ENCODE measurements at regions not wholly inside any gene's neighbourhood (a gene's known extent, or its start where the extent isn't known, plus 50 kb on each side); places are given as distances from the start of the nearest gene placed in this dataset.

DNA sequence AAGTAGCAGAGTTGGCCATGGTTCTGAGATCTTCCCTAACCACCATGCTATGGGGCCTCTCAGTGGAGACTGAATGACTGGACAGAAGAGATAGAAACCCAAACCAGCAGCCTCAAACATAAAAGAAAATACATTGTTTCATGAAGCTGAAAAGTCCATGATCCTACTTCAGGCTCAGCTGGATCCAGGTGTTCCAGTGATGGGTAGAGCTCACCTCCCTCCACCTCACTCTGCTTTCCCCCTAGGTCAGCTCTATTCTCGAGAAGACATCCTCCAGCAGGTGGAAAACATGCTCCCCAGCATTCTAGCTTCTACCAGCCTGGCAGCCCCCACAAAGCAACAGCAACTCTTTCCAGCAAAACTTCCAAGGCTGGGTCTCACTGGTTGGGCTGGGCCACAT lies 132.1 kb downstream of the OAT start:
- DNase-seq, result no peak

- DNase-seq, result no peak
Measured at GRCh38 chr10:124285587-124286527, 132.9 kb downstream of the OAT start.

GRCh38 chr10:124283949-124284250 lies 134.8 kb downstream of the OAT start:
- no peak for DNase-seq

GRCh38 chr10:124283215-124283948 lies 135.3 kb downstream of the OAT start:
- no peak for DNase-seq

GRCh38 chr10:124282326-124282725 lies 136.4 kb downstream of the OAT start:
- no peak for DNase-seq

DNA sequence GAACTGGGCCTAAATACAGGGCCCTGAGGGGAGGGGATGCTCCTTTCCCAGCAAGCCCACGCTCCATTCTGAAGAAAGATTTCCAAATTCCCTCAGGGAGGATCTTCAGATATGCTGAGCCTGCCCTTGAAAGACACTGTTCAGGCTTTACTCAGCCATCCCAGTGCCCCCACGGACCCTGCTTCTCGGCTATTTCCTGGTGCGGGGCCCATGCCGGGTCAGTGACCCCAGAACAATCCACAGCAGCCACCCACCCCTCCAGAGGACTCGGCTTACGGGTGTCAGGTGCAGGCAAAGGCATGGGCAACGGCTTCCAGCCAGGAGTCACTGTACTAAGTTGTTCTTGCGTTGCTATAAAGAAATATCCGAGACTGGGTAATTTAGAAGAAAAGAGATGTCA lies 137.1 kb downstream of the OAT start:
- no peak for DNase-seq

DNA sequence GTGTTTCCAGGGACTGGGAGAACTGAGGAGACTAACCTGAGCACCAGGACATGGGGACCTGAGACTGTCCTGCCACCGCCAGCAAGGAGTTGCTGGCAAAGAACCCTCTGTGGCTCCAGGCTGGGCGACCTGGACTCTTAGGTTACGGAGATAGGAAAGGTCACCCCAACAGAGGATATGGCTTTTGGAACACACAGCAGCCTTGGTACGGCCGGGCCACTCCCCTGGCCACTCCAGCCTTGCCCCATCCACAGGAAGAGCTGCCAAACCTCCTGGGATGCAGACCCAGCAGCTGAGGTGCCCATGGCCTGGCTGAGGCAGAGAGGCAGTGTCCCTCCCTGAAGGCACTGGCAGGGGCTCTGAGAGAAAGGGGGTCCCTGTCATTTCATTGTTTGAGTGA lies 137.8 kb downstream of the OAT start:
- no peak for DNase-seq

- no peak for DNase-seq
Measured at GRCh38 chr10:124279882-124280281, 138.8 kb downstream of the OAT start.

- DNase-seq, result no peak
Measured at GRCh38 chr10:124279298-124279697, 139.4 kb downstream of the OAT start.

DNA sequence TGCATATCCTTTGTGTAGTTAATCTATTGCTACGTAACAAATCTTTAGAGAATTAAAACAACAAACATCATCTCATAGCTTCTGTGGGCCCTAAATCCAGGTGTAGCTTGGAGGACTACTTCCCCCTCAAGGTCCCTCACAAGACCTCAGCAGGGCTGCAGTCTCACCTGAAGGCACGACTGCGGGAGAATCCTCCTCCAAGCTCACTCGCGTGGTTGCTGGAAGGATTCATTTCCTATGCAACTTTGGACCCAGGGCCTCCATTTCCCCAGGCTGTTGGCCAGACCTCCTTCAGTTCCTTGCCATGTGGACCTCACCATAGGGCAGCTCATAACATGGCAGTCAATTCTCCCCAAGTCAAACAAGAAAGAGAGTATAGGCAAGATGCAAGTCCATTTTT lies 140.4 kb downstream of the OAT start:
- DNase-seq, result no peak

DNA sequence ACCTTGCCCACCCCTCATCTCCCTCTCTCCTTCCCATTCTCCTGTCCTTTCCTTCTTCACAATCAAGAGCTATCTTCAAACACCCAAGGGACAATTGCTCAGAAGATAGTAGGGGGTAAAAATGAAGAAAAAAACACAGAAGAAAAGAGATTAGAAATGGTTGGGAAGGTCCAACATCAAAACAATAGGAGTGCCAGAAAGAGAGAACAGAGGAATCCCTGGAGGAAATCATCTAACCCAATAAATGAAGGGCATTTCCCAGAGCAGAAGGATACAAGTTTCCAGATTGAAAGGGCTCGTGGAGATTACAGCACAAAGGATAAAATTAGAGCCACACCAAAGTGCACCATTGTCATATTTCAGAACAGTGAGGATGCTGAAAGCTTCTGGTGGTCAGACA lies 145.6 kb downstream of the OAT start:
- no peak for DNase-seq

DNA sequence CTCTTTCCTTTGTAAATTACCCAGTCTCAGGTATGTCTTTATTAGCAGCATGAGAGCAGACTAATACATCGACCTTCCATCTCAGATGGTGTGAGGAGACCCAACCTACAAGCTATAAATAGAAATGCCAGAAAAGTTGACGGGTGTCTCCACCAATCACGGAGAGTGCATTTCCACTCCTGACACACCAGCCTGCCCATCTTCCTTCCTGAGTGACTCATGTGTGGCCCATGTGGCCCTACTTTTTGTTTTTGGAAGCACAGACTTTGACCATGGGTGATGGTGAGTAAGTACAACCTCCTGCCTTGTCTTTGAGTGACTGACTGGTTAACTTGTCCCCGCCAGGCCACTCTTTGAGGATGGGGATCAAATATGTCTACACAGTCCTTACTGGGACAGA lies 147.0 kb downstream of the OAT start:
- no peak for DNase-seq

GRCh38 chr10:124270530-124271327 lies 148.0 kb downstream of the OAT start:
- DNase-seq, result no peak

DNA sequence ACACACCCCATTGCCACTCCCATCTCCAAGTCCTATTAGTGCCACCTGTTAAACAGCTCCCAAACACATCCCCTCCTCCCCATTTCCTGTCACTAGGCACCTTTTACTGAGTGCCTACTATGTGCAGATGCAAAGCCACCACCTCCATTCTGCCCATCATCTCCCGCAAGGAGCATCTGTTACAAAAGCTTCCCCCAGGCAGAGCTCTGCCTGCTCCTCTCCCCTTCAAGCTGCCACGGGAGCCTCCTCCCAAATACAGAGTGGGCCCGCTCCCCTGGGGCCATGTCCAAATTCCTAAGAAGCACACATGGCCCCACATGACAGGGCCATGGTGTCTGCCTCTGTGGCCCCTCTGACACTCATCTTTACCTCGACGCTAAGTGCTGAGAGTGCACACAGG lies 149.7 kb downstream of the OAT start:
- DNase-seq, result no peak

DNA sequence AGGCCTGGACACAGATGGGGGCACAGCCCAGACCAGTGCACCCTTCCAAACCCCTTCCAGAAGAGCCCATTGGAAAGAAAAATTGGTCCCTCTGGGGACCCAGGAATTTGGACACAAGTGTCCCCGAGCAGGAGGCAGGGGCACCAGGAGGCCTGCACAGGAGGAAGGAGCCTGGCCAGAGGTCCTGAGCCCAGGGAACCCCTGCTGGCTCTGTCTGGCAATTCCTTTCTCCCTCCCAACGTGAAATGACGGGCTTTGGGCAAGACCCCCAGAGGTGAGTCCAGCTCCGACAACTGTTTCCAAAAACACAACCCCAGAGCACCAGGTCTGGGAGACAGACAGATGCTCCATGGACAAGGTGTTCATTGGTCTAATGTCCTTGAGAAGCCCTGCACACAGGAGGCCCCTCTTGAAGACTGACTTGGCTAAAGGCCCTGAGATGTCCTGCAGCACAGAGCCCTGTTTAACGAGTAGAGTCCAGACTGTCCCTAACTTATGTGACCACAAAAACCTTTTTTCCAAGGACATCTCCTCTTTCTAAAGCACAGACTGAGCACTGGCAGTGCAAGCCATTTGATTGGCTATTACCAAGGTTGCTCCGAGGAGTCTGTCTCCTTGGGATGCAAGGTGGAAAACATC lies 150.7 kb downstream of the OAT start:
- no peak for DNase-seq

DNA sequence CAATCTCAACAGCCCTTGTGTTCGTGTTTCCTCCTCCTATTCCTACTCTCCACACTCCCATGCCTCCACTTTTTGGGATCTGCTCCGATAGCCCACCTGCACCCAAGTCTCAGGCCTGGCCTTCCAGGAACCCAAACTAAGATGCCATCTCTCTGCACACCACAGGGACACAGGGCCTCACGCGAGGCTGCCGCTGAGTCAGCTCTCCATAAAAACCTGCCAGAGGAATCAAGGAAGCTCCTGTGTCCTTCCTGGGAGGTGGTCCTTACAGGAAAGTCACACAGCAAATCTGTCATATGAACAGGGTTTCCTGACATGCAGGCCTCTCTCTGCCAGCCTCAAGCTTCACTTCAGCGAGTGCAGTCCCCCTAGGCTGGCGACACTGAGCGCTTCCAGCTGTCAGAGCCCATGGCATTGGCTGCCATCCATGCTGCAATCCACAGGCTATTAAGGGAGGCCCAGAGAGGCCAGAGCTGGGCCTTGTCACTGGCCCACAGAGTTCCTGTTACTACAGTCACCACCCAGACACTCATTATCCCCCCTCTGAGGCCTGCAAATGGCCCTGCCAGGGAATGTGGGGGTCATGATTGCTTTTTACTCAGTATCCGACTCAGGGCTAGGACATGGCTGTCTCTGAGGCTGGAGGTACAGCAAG lies 151.4 kb downstream of the OAT start:
- peak in 3 of 14 donors; percentile 7 to 41 (median 27) for DNase-seq

DNA sequence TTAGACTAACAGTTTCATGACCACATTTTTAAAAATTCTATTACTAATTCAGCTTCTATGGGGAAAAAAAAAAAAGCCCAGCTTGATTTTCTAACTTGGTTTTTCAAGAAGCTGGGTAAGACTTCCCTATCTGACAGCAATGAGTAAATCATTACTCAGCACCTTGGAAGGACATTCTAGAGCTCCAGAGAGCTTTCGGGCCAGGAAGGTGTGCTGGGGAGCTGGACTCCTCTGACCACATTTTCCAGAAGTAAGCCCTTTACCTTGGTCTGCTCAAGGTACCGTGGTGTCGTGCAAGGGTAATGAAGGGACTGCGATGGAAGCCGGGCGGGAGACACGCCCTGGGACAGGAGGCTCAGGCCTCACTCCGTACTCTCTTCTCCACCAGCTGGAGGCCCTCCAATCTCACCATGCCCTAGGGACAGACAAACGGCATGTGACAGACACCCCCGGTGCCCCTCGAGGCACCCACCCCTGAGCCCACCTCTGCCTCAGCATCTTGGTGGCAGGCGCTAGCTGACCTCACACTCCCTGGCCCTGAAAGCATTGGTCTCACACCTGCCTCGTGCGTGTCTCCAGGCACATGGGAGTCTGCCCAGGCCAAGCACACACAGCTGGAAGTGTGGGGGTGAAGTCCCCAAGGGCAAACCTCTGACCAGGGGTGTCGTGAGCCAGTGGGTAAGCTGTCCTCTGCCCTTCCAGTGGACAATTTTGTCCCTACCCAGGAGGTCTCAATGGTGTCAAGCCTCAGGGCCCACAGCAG lies 152.1 kb downstream of the OAT start:
- no peak for DNase-seq

GRCh38 chr10:124265776-124266467 lies 152.8 kb downstream of the OAT start:
- DNase-seq, result no peak

DNA sequence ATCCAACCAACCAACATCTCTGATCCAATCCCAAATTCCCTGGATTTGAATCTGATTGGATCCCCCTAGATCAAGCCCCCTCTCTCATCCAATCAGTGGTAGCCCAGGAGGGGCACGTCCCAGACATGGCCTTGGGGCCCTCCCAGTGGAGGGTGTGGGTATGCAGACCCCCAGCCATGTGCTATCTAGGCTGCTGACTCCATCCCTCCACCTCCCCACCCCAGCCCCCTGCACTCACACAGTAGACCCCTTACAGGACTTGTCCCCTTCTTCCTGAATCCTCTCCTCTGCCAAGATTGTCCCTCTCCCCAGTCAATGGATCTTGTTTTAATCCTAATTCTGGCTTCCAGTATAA lies 153.4 kb downstream of the OAT start:
- DNase-seq, result no peak

GRCh38 chr10:124264711-124265390 lies 153.9 kb downstream of the OAT start:
- DNase-seq, result no peak

Data from C1 segment of cervical spinal cord (tissue), 14 donors.